ENCODE measurements at regions not wholly inside any gene's neighbourhood (a gene's known extent, or its start where the extent isn't known, plus 50 kb on each side); places are given as distances from the start of the nearest gene placed in this dataset.

DNA sequence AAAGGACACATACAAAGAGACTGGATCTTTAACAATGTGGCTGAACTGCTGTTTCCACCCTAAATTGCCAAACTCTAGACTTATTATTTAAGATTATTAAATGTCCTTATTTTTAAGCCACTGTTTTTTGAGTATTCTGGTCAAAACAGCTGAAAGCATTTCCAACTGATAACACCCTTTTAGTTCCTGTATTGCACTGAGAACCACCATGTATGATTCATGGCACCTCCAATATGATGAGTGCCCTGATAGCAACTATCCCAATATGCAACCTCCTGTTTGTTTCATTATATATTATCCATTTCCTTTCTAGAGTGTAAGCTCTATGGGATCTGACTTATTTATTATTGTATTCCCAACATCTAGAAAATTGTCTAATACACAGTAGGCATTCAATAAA, 269.4 kb downstream of the HHIPL2 start:
- no peak for TF ChIP-seq ZC3H10 (CRISPR knock-in tag; IDR thresholded peaks at IDR 0.05)
- TF ChIP-seq ZFP30 (CRISPR knock-in tag; IDR thresholded peaks at IDR 0.05): no peak
- TF ChIP-seq CSDC2 (CRISPR knock-in tag; IDR thresholded peaks at IDR 0.05): no peak
- no peak for TF ChIP-seq BACH2 (CRISPR knock-in tag; IDR thresholded peaks at IDR 0.05; ENCODE audit: borderline replicate concordance)
- TF ChIP-seq ZFP3 (CRISPR knock-in tag; IDR thresholded peaks at IDR 0.05): no peak
- TF ChIP-seq, protein P1, sequence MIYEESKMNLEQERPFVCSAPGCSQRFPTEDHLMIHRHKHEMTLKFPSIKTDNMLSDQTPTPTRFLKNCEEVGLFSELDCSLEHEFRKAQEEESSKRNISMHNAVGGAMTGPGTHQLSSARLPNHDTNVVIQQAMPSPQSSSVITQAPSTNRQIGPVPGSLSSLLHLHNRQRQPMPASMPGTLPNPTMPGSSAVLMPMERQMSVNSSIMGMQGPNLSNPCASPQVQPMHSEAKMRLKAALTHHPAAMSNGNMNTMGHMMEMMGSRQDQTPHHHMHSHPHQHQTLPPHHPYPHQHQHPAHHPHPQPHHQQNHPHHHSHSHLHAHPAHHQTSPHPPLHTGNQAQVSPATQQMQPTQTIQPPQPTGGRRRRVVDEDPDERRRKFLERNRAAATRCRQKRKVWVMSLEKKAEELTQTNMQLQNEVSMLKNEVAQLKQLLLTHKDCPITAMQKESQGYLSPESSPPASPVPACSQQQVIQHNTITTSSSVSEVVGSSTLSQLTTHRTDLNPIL (CRISPR knock-in tag; IDR thresholded peaks at IDR 0.05; ENCODE audit: low read depth): no peak
- TF ChIP-seq, protein P2, sequence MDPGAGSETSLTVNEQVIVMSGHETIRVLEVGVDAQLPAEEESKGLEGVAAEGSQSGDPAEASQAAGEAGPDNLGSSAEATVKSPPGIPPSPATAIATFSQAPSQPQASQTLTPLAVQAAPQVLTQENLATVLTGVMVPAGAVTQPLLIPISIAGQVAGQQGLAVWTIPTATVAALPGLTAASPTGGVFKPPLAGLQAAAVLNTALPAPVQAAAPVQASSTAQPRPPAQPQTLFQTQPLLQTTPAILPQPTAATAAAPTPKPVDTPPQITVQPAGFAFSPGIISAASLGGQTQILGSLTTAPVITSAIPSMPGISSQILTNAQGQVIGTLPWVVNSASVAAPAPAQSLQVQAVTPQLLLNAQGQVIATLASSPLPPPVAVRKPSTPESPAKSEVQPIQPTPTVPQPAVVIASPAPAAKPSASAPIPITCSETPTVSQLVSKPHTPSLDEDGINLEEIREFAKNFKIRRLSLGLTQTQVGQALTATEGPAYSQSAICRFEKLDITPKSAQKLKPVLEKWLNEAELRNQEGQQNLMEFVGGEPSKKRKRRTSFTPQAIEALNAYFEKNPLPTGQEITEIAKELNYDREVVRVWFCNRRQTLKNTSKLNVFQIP (CRISPR knock-in tag; IDR thresholded peaks at IDR 0.05; ENCODE audit: borderline replicate concordance, low read depth): no peak
- TF ChIP-seq, protein P3, sequence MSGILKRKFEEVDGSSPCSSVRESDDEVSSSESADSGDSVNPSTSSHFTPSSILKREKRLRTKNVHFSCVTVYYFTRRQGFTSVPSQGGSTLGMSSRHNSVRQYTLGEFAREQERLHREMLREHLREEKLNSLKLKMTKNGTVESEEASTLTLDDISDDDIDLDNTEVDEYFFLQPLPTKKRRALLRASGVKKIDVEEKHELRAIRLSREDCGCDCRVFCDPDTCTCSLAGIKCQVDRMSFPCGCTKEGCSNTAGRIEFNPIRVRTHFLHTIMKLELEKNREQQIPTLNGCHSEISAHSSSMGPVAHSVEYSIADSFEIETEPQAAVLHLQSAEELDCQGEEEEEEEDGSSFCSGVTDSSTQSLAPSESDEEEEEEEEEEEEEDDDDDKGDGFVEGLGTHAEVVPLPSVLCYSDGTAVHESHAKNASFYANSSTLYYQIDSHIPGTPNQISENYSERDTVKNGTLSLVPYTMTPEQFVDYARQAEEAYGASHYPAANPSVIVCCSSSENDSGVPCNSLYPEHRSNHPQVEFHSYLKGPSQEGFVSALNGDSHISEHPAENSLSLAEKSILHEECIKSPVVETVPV (CRISPR knock-in tag; IDR thresholded peaks at IDR 0.05): no peak
- no peak for TF ChIP-seq GLIS3 (CRISPR knock-in tag; IDR thresholded peaks at IDR 0.05)
- no peak for ATAC-seq

DNA sequence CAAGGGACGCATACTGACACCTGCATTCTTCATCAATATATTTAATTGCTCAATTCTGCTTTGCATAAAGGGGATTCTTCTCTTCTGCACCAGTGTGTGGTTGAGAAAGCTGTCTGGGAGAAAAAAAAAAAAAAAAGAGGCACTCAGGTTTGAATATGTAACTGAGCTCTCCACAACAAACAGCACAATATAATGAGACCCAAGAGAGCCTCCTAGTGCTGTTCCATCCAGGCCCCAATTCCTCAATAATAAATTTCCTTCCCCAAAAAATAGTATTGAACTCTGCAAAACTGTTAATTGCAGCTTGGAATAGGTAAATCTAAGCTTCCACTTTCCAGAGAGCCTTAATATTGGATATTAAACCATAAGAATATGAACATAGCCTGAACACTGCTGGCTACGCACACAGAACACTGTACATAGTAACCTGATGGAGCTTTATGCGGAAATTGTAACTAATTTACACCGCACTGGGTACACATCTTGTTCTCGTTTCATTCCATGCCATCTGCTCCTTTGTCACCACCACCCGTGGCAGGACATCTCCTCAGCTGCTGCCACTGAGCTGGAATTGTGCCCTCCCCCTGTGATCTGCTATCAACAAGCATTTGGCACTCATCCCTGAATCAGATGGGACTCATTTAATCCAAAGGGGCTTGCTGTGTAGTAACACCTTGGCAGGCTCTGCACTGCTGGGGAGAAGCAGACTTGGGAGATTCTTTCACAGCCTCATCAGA, 272.0 kb downstream of the HHIPL2 start:
- no peak for ATAC-seq
- TF ChIP-seq, protein P3 (CRISPR knock-in tag; IDR thresholded peaks at IDR 0.05): no peak
- TF ChIP-seq ESRRG (CRISPR knock-in tag; IDR thresholded peaks at IDR 0.05) (no peak), BACH2 (CRISPR knock-in tag; IDR thresholded peaks at IDR 0.05; ENCODE audit: borderline replicate concordance) (no peak), ZC3H10 (CRISPR knock-in tag; IDR thresholded peaks at IDR 0.05) (no peak), CSDC2 (CRISPR knock-in tag; IDR thresholded peaks at IDR 0.05) (no peak), OSR1 (CRISPR knock-in tag; IDR thresholded peaks at IDR 0.05) (no peak), ZNF565 (CRISPR knock-in tag; conservative IDR thresholded peaks at IDR 0.05; ENCODE audit: low read depth) (no peak), TOX (CRISPR knock-in tag; IDR thresholded peaks at IDR 0.05; ENCODE audit: borderline replicate concordance) (no peak), TCF4 (CRISPR knock-in tag; IDR thresholded peaks at IDR 0.05; ENCODE audit: borderline replicate concordance) (no peak), ZNF70 (CRISPR knock-in tag; IDR thresholded peaks at IDR 0.05) (no peak), ZNF8 (CRISPR knock-in tag; IDR thresholded peaks at IDR 0.05) (no peak), SNAI2 (CRISPR knock-in tag; IDR thresholded peaks at IDR 0.05) (no peak), ZFP3 (CRISPR knock-in tag; IDR thresholded peaks at IDR 0.05) (no peak), ARNTL (CRISPR knock-in tag; IDR thresholded peaks at IDR 0.05; ENCODE audit: borderline replicate concordance, low read depth) (no peak), PPARA (CRISPR knock-in tag; IDR thresholded peaks at IDR 0.05; ENCODE audit: borderline replicate concordance) (no peak)
- TF ChIP-seq, protein P1 (CRISPR knock-in tag; IDR thresholded peaks at IDR 0.05; ENCODE audit: low read depth): no peak
- TF ChIP-seq, protein P4, sequence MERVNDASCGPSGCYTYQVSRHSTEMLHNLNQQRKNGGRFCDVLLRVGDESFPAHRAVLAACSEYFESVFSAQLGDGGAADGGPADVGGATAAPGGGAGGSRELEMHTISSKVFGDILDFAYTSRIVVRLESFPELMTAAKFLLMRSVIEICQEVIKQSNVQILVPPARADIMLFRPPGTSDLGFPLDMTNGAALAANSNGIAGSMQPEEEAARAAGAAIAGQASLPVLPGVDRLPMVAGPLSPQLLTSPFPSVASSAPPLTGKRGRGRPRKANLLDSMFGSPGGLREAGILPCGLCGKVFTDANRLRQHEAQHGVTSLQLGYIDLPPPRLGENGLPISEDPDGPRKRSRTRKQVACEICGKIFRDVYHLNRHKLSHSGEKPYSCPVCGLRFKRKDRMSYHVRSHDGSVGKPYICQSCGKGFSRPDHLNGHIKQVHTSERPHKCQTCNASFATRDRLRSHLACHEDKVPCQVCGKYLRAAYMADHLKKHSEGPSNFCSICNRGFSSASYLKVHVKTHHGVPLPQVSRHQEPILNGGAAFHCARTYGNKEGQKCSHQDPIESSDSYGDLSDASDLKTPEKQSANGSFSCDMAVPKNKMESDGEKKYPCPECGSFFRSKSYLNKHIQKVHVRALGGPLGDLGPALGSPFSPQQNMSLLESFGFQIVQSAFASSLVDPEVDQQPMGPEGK (CRISPR knock-in tag; IDR thresholded peaks at IDR 0.05; ENCODE audit: borderline replicate concordance): no peak
- TF ChIP-seq, protein P5, sequence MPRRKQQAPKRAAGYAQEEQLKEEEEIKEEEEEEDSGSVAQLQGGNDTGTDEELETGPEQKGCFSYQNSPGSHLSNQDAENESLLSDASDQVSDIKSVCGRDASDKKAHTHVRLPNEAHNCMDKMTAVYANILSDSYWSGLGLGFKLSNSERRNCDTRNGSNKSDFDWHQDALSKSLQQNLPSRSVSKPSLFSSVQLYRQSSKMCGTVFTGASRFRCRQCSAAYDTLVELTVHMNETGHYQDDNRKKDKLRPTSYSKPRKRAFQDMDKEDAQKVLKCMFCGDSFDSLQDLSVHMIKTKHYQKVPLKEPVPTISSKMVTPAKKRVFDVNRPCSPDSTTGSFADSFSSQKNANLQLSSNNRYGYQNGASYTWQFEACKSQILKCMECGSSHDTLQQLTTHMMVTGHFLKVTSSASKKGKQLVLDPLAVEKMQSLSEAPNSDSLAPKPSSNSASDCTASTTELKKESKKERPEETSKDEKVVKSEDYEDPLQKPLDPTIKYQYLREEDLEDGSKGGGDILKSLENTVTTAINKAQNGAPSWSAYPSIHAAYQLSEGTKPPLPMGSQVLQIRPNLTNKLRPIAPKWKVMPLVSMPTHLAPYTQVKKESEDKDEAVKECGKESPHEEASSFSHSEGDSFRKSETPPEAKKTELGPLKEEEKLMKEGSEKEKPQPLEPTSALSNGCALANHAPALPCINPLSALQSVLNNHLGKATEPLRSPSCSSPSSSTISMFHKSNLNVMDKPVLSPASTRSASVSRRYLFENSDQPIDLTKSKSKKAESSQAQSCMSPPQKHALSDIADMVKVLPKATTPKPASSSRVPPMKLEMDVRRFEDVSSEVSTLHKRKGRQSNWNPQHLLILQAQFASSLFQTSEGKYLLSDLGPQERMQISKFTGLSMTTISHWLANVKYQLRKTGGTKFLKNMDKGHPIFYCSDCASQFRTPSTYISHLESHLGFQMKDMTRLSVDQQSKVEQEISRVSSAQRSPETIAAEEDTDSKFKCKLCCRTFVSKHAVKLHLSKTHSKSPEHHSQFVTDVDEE (CRISPR knock-in tag; IDR thresholded peaks at IDR 0.05): no peak

Data from SK-N-SH treated with all-trans-retinoic acid at 6 μM for 48 hours (cell line).